ENCODE measurements at regions not wholly inside any gene's neighbourhood (a gene's known extent, or its start where the extent isn't known, plus 50 kb on each side); places are given as distances from the start of the nearest gene placed in this dataset.

- Histone ChIP-seq H3K27ac (ENCODE audit: low read depth in 1 of 2, low read length in 2 of 2) (no peak overlapping the region), H3K9me3 (ENCODE audit: control insufficient read depth, low read length) (no peaks in the 10 kb centered on the region), H3K36me3 (ENCODE audit: control insufficient read depth in 1 of 2, insufficient read depth in 2 of 2, low read length in 1 of 2) (no peaks in the 10 kb centered on the region), H3K4me1 (ENCODE audit: control insufficient read depth in 1 of 2, insufficient read depth in 2 of 2, low read length in 2 of 2) (no peaks in the 10 kb centered on the region), H3K4me3 (ENCODE audit: low read length in 2 of 2) (no peak overlapping the region), H3K27me3 (ENCODE audit: control insufficient read depth in 1 of 2, insufficient read depth in 2 of 2, low read length in 1 of 2) (no peaks in the 10 kb centered on the region)
- no peak for DNase-seq
- ATAC-seq (ENCODE audit: low FRiP score), result no peak
- intact Hi-C loops (cut with DNase I), result no loop called here
- 60 to 84% methylated on average over 2 of the region's 2 CpGs for WGBS, 2 donors
These were observed 229.2 kb upstream of the MTNR1B start for GRCh38 chr11:92740276-92740675.

GRCh38 chr11:92744929-92745585 is 224.4 kb upstream of the MTNR1B start:
- DNase-seq (no peak), ATAC-seq (ENCODE audit: low FRiP score) (no peak)
- Histone ChIP-seq H3K4me3 (ENCODE audit: low read length in 2 of 2) (no peak overlapping the region), H3K27ac (ENCODE audit: low read depth in 1 of 2, low read length in 2 of 2) (no peak overlapping the region), H3K9me3 (ENCODE audit: control insufficient read depth, low read length) (no peaks in the 10 kb centered on the region), H3K4me1 (ENCODE audit: control insufficient read depth in 1 of 2, insufficient read depth in 2 of 2, low read length in 2 of 2) (no peaks in the 10 kb centered on the region), H3K36me3 (ENCODE audit: control insufficient read depth in 1 of 2, insufficient read depth in 2 of 2, low read length in 1 of 2) (no peaks in the 10 kb centered on the region), H3K27me3 (ENCODE audit: control insufficient read depth in 1 of 2, insufficient read depth in 2 of 2, low read length in 1 of 2) (no peaks in the 10 kb centered on the region)
- intact Hi-C loops (cut with DNase I), result no loop called here
- WGBS, 2 donors, result 89 to 91% methylated on average over 4 of the region's 4 CpGs

GRCh38 chr11:92750794-92751193 is 218.7 kb upstream of the MTNR1B start:
- H3K27me3 ChIP-seq (ENCODE audit: control insufficient read depth in 1 of 2, insufficient read depth in 2 of 2, low read length in 1 of 2), result no peaks in the 10 kb centered on the region
- no peak for DNase-seq
- no peak overlapping the region for H3K4me3 ChIP-seq (ENCODE audit: low read length in 2 of 2)
- ATAC-seq (ENCODE audit: low FRiP score), result no peak
- H3K4me1 ChIP-seq (ENCODE audit: control insufficient read depth in 1 of 2, insufficient read depth in 2 of 2, low read length in 2 of 2), result peaks cover 0 to 2% of the 10 kb centered on the region in 2 donors
- H3K27ac ChIP-seq (ENCODE audit: low read depth in 1 of 2, low read length in 2 of 2), result no peak overlapping the region
- 82 to 87% methylated on average over 5 of the region's 5 CpGs for WGBS, 2 donors
- H3K9me3 ChIP-seq (ENCODE audit: control insufficient read depth, low read length), result no peaks in the 10 kb centered on the region
- H3K36me3 ChIP-seq (ENCODE audit: control insufficient read depth in 1 of 2, insufficient read depth in 2 of 2, low read length in 1 of 2), result no peaks in the 10 kb centered on the region
- intact Hi-C loops (cut with DNase I), result no loop called here

- ATAC-seq (ENCODE audit: low FRiP score), result no peak
- Histone ChIP-seq H3K4me3 (ENCODE audit: low read length in 2 of 2) (no peak overlapping the region), H3K4me1 (ENCODE audit: control insufficient read depth in 1 of 2, insufficient read depth in 2 of 2, low read length in 2 of 2) (peaks cover 0 to 2% of the 10 kb centered on the region in 2 donors), H3K27ac (ENCODE audit: low read depth in 1 of 2, low read length in 2 of 2) (no peak overlapping the region), H3K36me3 (ENCODE audit: control insufficient read depth in 1 of 2, insufficient read depth in 2 of 2, low read length in 1 of 2) (no peaks in the 10 kb centered on the region), H3K9me3 (ENCODE audit: control insufficient read depth, low read length) (no peaks in the 10 kb centered on the region), H3K27me3 (ENCODE audit: control insufficient read depth in 1 of 2, insufficient read depth in 2 of 2, low read length in 1 of 2) (no peaks in the 10 kb centered on the region)
- DNase-seq, result no peak
- WGBS, 2 donors, result 76 to 81% methylated on average over 11 of the region's 11 CpGs
- intact Hi-C loops (cut with DNase I), result no loop called here
These were observed 217.9 kb upstream of the MTNR1B start for GRCh38 chr11:92751594-92751993.

- ATAC-seq (ENCODE audit: low FRiP score), result no peak
- 81 to 87% methylated on average over 1 of the region's 1 CpG for WGBS, 2 donors
- no peaks in the 10 kb centered on the region for H3K36me3 ChIP-seq (ENCODE audit: control insufficient read depth in 1 of 2, insufficient read depth in 2 of 2, low read length in 1 of 2)
These were observed 217.3 kb upstream of the MTNR1B start for GRCh38 chr11:92752122-92752521.

GRCh38 chr11:92753161-92753560 is 216.3 kb upstream of the MTNR1B start:
- no peaks in the 10 kb centered on the region for H3K9me3 ChIP-seq (ENCODE audit: control insufficient read depth, low read length)
- H3K4me1 ChIP-seq (ENCODE audit: control insufficient read depth in 1 of 2, insufficient read depth in 2 of 2, low read length in 2 of 2), result peaks cover 0 to 2% of the 10 kb centered on the region in 2 donors
- ATAC-seq (ENCODE audit: low FRiP score), result no peak
- intact Hi-C loops (cut with DNase I), result no loop called here
- no peaks in the 10 kb centered on the region for H3K27me3 ChIP-seq (ENCODE audit: control insufficient read depth in 1 of 2, insufficient read depth in 2 of 2, low read length in 1 of 2)
- 71 to 78% methylated on average over 3 of the region's 3 CpGs for WGBS, 2 donors
- no peak overlapping the region for H3K27ac ChIP-seq (ENCODE audit: low read depth in 1 of 2, low read length in 2 of 2)
- H3K4me3 ChIP-seq (ENCODE audit: low read length in 2 of 2), result no peak overlapping the region
- DNase-seq, result no peak
- no peaks in the 10 kb centered on the region for H3K36me3 ChIP-seq (ENCODE audit: control insufficient read depth in 1 of 2, insufficient read depth in 2 of 2, low read length in 1 of 2)

More at GRCh38 chr11:92752122-92752521, 217.3 kb upstream of the MTNR1B start:
- no peaks in the 10 kb centered on the region for H3K27me3 ChIP-seq (ENCODE audit: control insufficient read depth in 1 of 2, insufficient read depth in 2 of 2, low read length in 1 of 2)
- H3K4me3 ChIP-seq (ENCODE audit: low read length in 2 of 2), result no peak overlapping the region
- DNase-seq, result no peak
- no peaks in the 10 kb centered on the region for H3K9me3 ChIP-seq (ENCODE audit: control insufficient read depth, low read length)
- H3K27ac ChIP-seq (ENCODE audit: low read depth in 1 of 2, low read length in 2 of 2), result no peak overlapping the region
- peaks cover 0 to 2% of the 10 kb centered on the region in 2 donors for H3K4me1 ChIP-seq (ENCODE audit: control insufficient read depth in 1 of 2, insufficient read depth in 2 of 2, low read length in 2 of 2)
- intact Hi-C loops (cut with DNase I), result no loop called here

- 96 to 100% methylated on average over 2 of the region's 2 CpGs for WGBS, 2 donors
- intact Hi-C loops (cut with DNase I), result no loop called here
- Histone ChIP-seq H3K36me3 (ENCODE audit: control insufficient read depth in 1 of 2, insufficient read depth in 2 of 2, low read length in 1 of 2) (no peaks in the 10 kb centered on the region), H3K27me3 (ENCODE audit: control insufficient read depth in 1 of 2, insufficient read depth in 2 of 2, low read length in 1 of 2) (no peaks in the 10 kb centered on the region), H3K4me1 (ENCODE audit: control insufficient read depth in 1 of 2, insufficient read depth in 2 of 2, low read length in 2 of 2) (peaks cover 0 to 2% of the 10 kb centered on the region in 2 donors), H3K9me3 (ENCODE audit: control insufficient read depth, low read length) (no peaks in the 10 kb centered on the region), H3K27ac (ENCODE audit: low read depth in 1 of 2, low read length in 2 of 2) (no peak overlapping the region), H3K4me3 (ENCODE audit: low read length in 2 of 2) (no peak overlapping the region)
- DNase-seq (no peak), ATAC-seq (ENCODE audit: low FRiP score) (no peak)
These were observed 211.1 kb upstream of the MTNR1B start for GRCh38 chr11:92758241-92758780.

- Histone ChIP-seq H3K27me3 (ENCODE audit: control insufficient read depth in 1 of 2, insufficient read depth in 2 of 2, low read length in 1 of 2) (no peaks in the 10 kb centered on the region), H3K27ac (ENCODE audit: low read depth in 1 of 2, low read length in 2 of 2) (no peak overlapping the region), H3K36me3 (ENCODE audit: control insufficient read depth in 1 of 2, insufficient read depth in 2 of 2, low read length in 1 of 2) (peaks cover 0 to 2% of the 10 kb centered on the region in 2 donors), H3K4me3 (ENCODE audit: low read length in 2 of 2) (no peak overlapping the region), H3K9me3 (ENCODE audit: control insufficient read depth, low read length) (no peaks in the 10 kb centered on the region), H3K4me1 (ENCODE audit: control insufficient read depth in 1 of 2, insufficient read depth in 2 of 2, low read length in 2 of 2) (peaks cover 0 to 2% of the 10 kb centered on the region in 2 donors)
- no peak for DNase-seq
- ATAC-seq (ENCODE audit: low FRiP score), result no peak
- intact Hi-C loops (cut with DNase I), result loop anchor here in 1 of 2 donors (10.0 kb wide), 1 partner anchor 115 kb away; no protein-coding TSS in a partner anchor
- 86 to 87% methylated on average over 8 of the region's 8 CpGs for WGBS, 2 donors
These were observed 209.8 kb upstream of the MTNR1B start for GRCh38 chr11:92759571-92760214.

GRCh38 chr11:92762121-92762540 is 207.3 kb upstream of the MTNR1B start:
- no peak overlapping the region for H3K27ac ChIP-seq (ENCODE audit: low read depth in 1 of 2, low read length in 2 of 2)
- intact Hi-C loops (cut with DNase I), result loop anchor here in 1 of 2 donors (10.0 kb wide), 1 partner anchor 113 kb away; no protein-coding TSS in a partner anchor
- no peak for ATAC-seq (ENCODE audit: low FRiP score)
- H3K4me3 ChIP-seq (ENCODE audit: low read length in 2 of 2), result no peak overlapping the region
- 77 to 91% methylated on average over 3 of the region's 3 CpGs for WGBS, 2 donors
- no peaks in the 10 kb centered on the region for H3K27me3 ChIP-seq (ENCODE audit: control insufficient read depth in 1 of 2, insufficient read depth in 2 of 2, low read length in 1 of 2)
- H3K4me1 ChIP-seq (ENCODE audit: control insufficient read depth in 1 of 2, insufficient read depth in 2 of 2, low read length in 2 of 2), result peaks cover 0 to 2% of the 10 kb centered on the region in 2 donors
- H3K36me3 ChIP-seq (ENCODE audit: control insufficient read depth in 1 of 2, insufficient read depth in 2 of 2, low read length in 1 of 2), result peaks cover 0 to 2% of the 10 kb centered on the region in 2 donors
- H3K9me3 ChIP-seq (ENCODE audit: control insufficient read depth, low read length), result no peaks in the 10 kb centered on the region
- DNase-seq, result no peak
